PC-9 (cell line): ENCODE measurements at regions not wholly inside any gene's neighbourhood (a gene's known extent, or its start where the extent isn't known, plus 50 kb on each side); places are given as distances from the start of the nearest gene placed in this dataset.

ENCODE experiments used
- BruUV-seq: library from RNA; stranded (reverse); fragments of 400-500 nt; replicated peaks from 2 replicates; lab custom pipeline; 2021; lab: Mats Ljungman, UMichigan
- CTCF ChIA-PET: fragments of 300-600 bp; sonication (Branson Sonifier 250); formaldehyde crosslinking; loops from one replicate; lab custom pipeline; 2022; ENCODE audit warnings: antibody characterized with exemption; lab: Charles Lee
- POLR2A ChIA-PET: fragments of 300-600 bp; sonication (Branson Sonifier 250); formaldehyde crosslinking; loops from one replicate; lab custom pipeline; 2022; ENCODE audit warnings: antibody characterized with exemption; ENCODE audit not compliant: unreplicated experiment; lab: Charles Lee
- DNase-seq, 2 experiments: peaks; one replicate each; pipeline versions ENCODE4 v3.0.0 to v3.0.0-alpha.2; 2015 to 2022; ENCODE audit warnings: mixed read lengths in 1 of 2
- H2AFZ ChIP-seq: fragments of 200-600 bp; sonication (generic); 2 replicates; pipeline ENCODE4 v1.8.1; 2017; ENCODE audit warnings: antibody characterized with exemption
- H3F3A ChIP-seq: fragments of 200-600 bp; sonication (generic); 2 replicates; pipeline ENCODE4 v1.8.1; 2017; ENCODE audit warnings: antibody characterized with exemption, mild to moderate bottlenecking, low read depth; ENCODE audit not compliant: insufficient read depth
- H3K27ac ChIP-seq: fragments of 200-600 bp; sonication (generic); 2 replicates; pipeline ENCODE4 v1.6.1; 2016; ENCODE audit warnings: mixed run types
- H3K27me3 ChIP-seq: fragments of 200-600 bp; sonication (generic); 2 replicates; pipeline ENCODE4 v1.6.1; 2016; ENCODE audit warnings: low read depth, mixed run types; ENCODE audit not compliant: insufficient read depth
- H3K36me3 ChIP-seq: fragments of 200-600 bp; sonication (generic); 2 replicates; pipeline ENCODE4 v1.6.1; 2016; ENCODE audit warnings: low read depth, mixed run types
- H3K4me1 ChIP-seq: fragments of 200-600 bp; sonication (generic); replicated peaks from 2 replicates; pipeline ENCODE4 v1.6.1; 2016; ENCODE audit warnings: mixed run types; ENCODE audit not compliant: insufficient read depth
- H3K4me2 ChIP-seq: fragments of 200-600 bp; sonication (generic); 2 replicates; pipeline ENCODE4 v1.6.1; 2017; ENCODE audit warnings: mixed run types
- H3K4me3 ChIP-seq: fragments of 200-600 bp; sonication (generic); 2 replicates; pipeline ENCODE4 v1.6.1; 2016; ENCODE audit warnings: mixed run types
- H3K79me2 ChIP-seq: fragments of 200-600 bp; sonication (generic); 2 replicates; pipeline ENCODE4 v1.6.1; 2017; ENCODE audit warnings: low read depth, mixed run types
- H3K9me2 ChIP-seq: fragments of 200-600 bp; sonication (generic); 2 replicates; pipeline ENCODE4 v1.8.1; 2017; ENCODE audit warnings: mild to moderate bottlenecking; ENCODE audit not compliant: insufficient read depth
- H3K9me3 ChIP-seq: fragments of 200-600 bp; sonication (generic); 2 replicates; pipeline ENCODE4 v1.8.1; 2016; ENCODE audit warnings: low read depth; ENCODE audit not compliant: insufficient read depth
- H4K20me1 ChIP-seq: fragments of 200-600 bp; sonication (generic); 2 replicates; pipeline ENCODE4 v1.8.1; 2017; ENCODE audit not compliant: insufficient read depth
- EZH2 ChIP-seq: fragments of 200-600 bp; sonication (generic); IDR thresholded peaks from 2 replicates; pipeline ENCODE4 v1.8.0; 2017; ENCODE audit warnings: antibody characterized with exemption, low read depth
- intact Hi-C: fragments of 100-400 bp; cut with micrococcal nuclease; formaldehyde crosslinking; loops from one replicate; pipeline ENCODE4 v1.10.0; 2022; ENCODE audit not compliant: unreplicated experiment
- TF ChIP-seq, protein P1 (sequence below): fragments of 200-600 bp; sonication (generic); conservative IDR thresholded peaks from 2 replicates; pipeline ENCODE4 v1.6.1; 2017; ENCODE audit warnings: mixed run types, antibody characterized with exemption, mild to moderate bottlenecking, moderate library complexity

DNA sequence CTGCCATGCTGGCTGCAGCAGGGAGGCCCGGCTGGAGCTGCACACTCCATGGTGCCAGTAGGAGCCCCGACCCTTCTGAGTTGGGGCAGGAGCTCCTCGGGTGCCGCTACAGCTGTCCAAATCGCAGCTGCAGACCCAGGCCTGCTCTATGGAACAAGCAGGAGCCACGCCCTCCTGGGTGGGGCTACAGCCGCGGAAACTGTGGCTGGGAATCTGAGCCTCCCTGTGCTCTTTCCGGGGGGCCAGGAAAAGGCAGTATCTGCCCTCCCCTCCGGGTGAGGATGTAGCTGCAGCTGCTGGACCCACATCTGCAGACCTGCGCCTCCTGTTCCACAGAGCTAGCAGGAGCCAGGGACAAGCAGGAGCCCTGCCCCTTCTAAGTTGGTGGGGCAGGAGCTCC lies 278.9 kb upstream of the ACTBL2 start:
- no peak overlapping the region for H3K27ac ChIP-seq
- no peak overlapping the region for H2AFZ ChIP-seq
- H3F3A ChIP-seq = no peaks in the 10 kb centered on the region
- ChIA-PET POLR2A (no interaction called here), CTCF (no interaction called here)
- no peaks in the 10 kb centered on the region for H3K27me3 ChIP-seq
- TF ChIP-seq, protein P1, sequence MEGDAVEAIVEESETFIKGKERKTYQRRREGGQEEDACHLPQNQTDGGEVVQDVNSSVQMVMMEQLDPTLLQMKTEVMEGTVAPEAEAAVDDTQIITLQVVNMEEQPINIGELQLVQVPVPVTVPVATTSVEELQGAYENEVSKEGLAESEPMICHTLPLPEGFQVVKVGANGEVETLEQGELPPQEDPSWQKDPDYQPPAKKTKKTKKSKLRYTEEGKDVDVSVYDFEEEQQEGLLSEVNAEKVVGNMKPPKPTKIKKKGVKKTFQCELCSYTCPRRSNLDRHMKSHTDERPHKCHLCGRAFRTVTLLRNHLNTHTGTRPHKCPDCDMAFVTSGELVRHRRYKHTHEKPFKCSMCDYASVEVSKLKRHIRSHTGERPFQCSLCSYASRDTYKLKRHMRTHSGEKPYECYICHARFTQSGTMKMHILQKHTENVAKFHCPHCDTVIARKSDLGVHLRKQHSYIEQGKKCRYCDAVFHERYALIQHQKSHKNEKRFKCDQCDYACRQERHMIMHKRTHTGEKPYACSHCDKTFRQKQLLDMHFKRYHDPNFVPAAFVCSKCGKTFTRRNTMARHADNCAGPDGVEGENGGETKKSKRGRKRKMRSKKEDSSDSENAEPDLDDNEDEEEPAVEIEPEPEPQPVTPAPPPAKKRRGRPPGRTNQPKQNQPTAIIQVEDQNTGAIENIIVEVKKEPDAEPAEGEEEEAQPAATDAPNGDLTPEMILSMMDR = no peak
- TF ChIP-seq EZH2 = no peak
- no peaks in the 10 kb centered on the region for H3K79me2 ChIP-seq
- BruUV-seq = no TSS peak
- no peak overlapping the region for H3K4me2 ChIP-seq
- DNase-seq = no peak
- H3K9me2 ChIP-seq = no peaks in the 10 kb centered on the region
- intact Hi-C loops = no loop called here
- peaks cover 3% of the 10 kb centered on the region; the same call in 1 of the 2 replicates for H3K9me3 ChIP-seq
- no peaks in the 10 kb centered on the region for H3K4me1 ChIP-seq
- no peak overlapping the region for H3K4me3 ChIP-seq
- H3K36me3 ChIP-seq = no peaks in the 10 kb centered on the region
- H4K20me1 ChIP-seq = no peaks in the 10 kb centered on the region

DNA sequence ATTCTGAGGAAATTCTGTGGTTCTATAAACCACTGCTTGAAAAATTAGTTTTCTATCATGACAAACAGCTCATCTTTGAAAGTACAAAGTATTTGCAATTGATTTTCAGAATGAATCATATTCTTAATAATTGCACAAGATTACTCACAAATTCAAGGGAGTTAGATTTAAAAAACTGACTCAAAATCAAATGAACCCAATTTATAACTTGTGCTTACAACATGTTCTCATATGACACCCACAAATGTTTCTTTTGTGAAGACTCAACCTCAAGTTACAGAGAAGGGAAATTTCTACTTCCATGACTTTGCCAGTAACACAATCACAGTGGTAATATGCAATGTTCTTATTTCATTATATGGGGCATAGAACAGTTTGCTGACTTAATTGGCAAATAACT lies 272.0 kb upstream of the ACTBL2 start:
- no peaks in the 10 kb centered on the region for H4K20me1 ChIP-seq
- no peaks in the 10 kb centered on the region for H3K4me1 ChIP-seq
- H2AFZ ChIP-seq = no peak overlapping the region
- no peak for DNase-seq
- H3K9me3 ChIP-seq = peaks cover 8% of the 10 kb centered on the region
- intact Hi-C loops = no loop called here
- ChIA-PET CTCF (no interaction called here), POLR2A (no interaction called here)
- no TSS peak for BruUV-seq
- no peaks in the 10 kb centered on the region for H3F3A ChIP-seq
- H3K9me2 ChIP-seq = no peaks in the 10 kb centered on the region
- H3K4me2 ChIP-seq = no peak overlapping the region
- no peaks in the 10 kb centered on the region for H3K36me3 ChIP-seq
- TF ChIP-seq, protein P1 = no peak
- TF ChIP-seq EZH2 = no peak
- H3K27ac ChIP-seq = no peak overlapping the region
- H3K79me2 ChIP-seq = no peaks in the 10 kb centered on the region
- H3K4me3 ChIP-seq = no peak overlapping the region
- no peaks in the 10 kb centered on the region for H3K27me3 ChIP-seq

DNA sequence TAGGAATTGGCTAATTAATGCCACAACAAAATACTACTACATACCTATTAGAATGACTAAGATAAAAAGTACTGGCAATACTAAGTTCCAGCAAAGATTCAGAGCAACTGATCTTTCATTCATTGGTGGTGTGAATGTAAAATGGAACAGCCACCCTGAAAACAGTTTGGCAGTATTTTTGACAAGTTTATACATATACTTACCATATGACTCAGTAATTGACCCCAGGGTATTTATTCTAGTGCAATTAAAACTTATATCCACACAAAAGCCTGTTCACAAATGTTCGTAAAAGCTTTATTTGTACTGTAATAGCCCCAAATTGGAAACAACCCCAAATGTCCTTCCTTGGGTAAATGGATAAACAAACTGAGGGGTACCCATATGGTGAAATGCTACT lies 270.8 kb upstream of the ACTBL2 start:
- H3K4me2 ChIP-seq = no peak overlapping the region
- intact Hi-C loops = no loop called here
- POLR2A ChIA-PET = no interaction called here
- no peaks in the 10 kb centered on the region for H4K20me1 ChIP-seq
- no peak overlapping the region for H2AFZ ChIP-seq
- no peaks in the 10 kb centered on the region for H3K79me2 ChIP-seq
- no peaks in the 10 kb centered on the region for H3F3A ChIP-seq
- no TSS peak for BruUV-seq
- CTCF ChIA-PET = no interaction called here
- DNase-seq = no peak
- no peaks in the 10 kb centered on the region for H3K36me3 ChIP-seq
- no peak for TF ChIP-seq EZH2
- TF ChIP-seq, protein P1 = no peak
- H3K9me2 ChIP-seq = no peaks in the 10 kb centered on the region
- no peak overlapping the region for H3K27ac ChIP-seq
- H3K4me1 ChIP-seq = no peaks in the 10 kb centered on the region
- H3K9me3 ChIP-seq = peaks cover 8% of the 10 kb centered on the region
- no peaks in the 10 kb centered on the region for H3K27me3 ChIP-seq
- H3K4me3 ChIP-seq = no peak overlapping the region
